GM13977 (cell line): ENCODE measurements at regions not wholly inside any gene's neighbourhood (a gene's known extent, or its start where the extent isn't known, plus 50 kb on each side); places are given as distances from the start of the nearest gene placed in this dataset.

ENCODE experiments used
- DNase-seq: peaks from one replicate; pipeline ENCODE4 v3.0.0; 2012; ENCODE audit warnings: low spot score
- in situ Hi-C: fragments of 300-500 bp; cut with MboI; formaldehyde crosslinking; loops from one replicate; pipeline ENCODE4 v1.12.0; 2022; ENCODE audit warnings: low sequenced_read_pairs, low pct_unique_long_range_greater_than_20kb, mixed read lengths, inconsistent platforms; ENCODE audit not compliant: unreplicated experiment
- TF ChIP-seq, protein P1 (sequence below): IDR thresholded peaks from 2 replicates; pipeline ENCODE4 v1.5.1; 2012; ENCODE audit warnings: mild to moderate bottlenecking, control low read depth; ENCODE audit not compliant: insufficient read depth; ENCODE audit errors: extremely low read depth, missing control alignments

DNA sequence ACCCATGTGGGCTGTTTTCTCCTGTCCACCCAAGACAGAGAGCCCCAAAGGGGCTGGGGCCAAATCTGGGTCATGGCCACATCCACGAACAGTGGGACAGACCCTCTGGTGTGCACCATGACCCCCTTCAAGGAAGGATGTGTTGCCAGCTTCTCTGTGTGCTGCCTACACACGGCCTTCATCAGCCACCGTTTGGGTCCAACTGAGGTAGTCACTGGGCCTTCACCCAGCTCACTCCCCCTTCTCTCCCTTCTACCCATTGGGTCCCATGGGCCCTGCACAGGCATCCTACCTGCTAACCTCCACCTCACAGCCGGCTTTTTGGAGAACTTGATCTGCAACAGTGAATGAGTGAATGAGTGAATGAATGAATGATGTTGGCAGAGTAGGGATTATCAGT lies 1484.9 kb downstream of the BRD1 start:
- TF ChIP-seq, protein P1, sequence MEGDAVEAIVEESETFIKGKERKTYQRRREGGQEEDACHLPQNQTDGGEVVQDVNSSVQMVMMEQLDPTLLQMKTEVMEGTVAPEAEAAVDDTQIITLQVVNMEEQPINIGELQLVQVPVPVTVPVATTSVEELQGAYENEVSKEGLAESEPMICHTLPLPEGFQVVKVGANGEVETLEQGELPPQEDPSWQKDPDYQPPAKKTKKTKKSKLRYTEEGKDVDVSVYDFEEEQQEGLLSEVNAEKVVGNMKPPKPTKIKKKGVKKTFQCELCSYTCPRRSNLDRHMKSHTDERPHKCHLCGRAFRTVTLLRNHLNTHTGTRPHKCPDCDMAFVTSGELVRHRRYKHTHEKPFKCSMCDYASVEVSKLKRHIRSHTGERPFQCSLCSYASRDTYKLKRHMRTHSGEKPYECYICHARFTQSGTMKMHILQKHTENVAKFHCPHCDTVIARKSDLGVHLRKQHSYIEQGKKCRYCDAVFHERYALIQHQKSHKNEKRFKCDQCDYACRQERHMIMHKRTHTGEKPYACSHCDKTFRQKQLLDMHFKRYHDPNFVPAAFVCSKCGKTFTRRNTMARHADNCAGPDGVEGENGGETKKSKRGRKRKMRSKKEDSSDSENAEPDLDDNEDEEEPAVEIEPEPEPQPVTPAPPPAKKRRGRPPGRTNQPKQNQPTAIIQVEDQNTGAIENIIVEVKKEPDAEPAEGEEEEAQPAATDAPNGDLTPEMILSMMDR, result no peak
- in situ Hi-C loops, result no loop called here
- DNase-seq, result no peak

DNA sequence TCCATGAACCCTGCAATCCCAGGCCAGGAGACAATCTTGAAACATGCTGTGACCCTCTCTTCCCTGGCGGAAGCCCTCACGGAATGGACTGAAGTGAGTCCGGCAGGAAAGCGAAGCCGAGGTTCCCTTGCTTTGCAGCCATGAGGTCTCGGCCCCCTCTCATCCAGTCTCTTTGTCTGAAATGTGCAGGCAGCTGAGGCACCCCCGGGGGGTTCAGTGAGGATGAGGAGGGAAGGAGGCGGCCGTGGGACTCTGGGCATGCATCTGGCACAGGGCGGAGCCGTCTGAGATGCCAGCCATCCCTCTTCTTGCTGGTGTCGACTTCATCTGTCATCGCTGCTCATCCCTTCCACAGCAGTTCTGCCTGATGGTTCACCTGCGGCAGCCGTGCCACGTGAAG lies 1485.7 kb downstream of the BRD1 start:
- TF ChIP-seq, protein P1, result no peak
- DNase-seq, result no peak
- in situ Hi-C loops, result no loop called here

DNA sequence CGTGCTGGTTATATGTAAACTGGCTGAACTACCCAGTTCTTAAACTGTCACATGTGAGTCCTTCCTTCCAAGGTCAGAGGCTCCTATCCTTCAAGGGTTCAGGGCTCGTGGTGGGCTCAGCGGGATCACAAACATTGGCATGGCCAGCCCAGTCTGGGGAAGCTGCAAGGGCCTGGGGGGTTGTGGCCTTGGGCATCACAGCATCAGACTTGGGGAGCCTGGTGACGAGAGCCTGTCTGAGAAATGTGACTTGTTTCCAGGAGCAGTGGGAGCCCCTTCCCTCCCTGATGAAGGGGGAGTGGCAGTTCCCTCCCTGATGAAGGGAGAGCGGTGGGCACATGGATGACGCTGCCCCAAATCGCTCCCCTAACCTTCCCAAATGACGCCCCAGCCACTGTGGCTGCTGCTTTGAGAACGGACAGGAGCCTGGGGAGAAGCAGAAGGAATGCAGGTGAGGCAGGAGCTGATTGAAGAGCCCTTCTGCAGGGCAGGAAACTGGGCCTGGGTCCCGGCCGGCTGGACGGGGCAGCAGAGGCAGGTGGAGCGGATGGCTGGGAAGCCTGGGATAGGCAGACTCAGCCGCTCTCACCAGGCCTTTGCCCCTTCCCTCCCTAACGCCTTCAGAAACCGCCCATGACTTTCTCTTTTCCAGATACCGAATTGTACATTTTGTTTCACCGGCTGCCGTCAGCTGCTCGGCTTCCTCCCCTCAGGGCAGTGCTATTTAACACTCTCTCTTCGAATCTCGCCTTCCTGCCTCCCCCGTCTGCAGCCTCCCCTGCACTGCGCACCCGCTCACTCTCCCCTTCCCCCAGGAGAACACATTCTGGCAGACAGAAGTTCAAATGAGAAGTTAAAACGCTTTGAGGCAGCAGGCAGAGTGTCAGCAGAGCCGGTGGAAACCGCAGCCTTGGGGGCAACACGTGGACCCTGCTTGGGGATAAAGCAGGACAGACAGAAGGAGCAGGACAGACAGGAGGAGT lies 1486.7 kb downstream of the BRD1 start:
- no peak for DNase-seq
- in situ Hi-C loops, result no loop called here
- TF ChIP-seq, protein P1, result no peak

DNA sequence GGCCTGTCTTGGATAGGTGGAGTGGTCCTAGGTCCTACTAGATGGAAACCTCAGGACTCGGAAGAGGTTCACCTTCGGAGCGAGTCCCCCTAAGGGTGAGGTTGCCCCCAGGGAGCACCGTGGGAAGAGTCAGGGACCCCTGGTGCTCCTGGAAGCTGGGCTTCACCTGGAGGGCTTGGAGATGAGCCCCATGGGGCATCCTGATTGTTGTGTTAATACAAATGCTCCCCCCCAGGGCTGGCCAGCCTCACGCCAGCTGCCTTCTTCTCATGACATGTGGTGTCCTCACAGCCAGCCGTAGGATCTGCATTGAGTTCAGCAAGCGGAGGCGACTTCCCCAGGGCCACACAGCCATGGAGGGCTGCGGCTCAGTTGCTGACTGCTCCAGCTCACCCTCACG lies 1487.5 kb downstream of the BRD1 start:
- in situ Hi-C loops, result no loop called here
- TF ChIP-seq, protein P1, result no peak
- no peak for DNase-seq

DNA sequence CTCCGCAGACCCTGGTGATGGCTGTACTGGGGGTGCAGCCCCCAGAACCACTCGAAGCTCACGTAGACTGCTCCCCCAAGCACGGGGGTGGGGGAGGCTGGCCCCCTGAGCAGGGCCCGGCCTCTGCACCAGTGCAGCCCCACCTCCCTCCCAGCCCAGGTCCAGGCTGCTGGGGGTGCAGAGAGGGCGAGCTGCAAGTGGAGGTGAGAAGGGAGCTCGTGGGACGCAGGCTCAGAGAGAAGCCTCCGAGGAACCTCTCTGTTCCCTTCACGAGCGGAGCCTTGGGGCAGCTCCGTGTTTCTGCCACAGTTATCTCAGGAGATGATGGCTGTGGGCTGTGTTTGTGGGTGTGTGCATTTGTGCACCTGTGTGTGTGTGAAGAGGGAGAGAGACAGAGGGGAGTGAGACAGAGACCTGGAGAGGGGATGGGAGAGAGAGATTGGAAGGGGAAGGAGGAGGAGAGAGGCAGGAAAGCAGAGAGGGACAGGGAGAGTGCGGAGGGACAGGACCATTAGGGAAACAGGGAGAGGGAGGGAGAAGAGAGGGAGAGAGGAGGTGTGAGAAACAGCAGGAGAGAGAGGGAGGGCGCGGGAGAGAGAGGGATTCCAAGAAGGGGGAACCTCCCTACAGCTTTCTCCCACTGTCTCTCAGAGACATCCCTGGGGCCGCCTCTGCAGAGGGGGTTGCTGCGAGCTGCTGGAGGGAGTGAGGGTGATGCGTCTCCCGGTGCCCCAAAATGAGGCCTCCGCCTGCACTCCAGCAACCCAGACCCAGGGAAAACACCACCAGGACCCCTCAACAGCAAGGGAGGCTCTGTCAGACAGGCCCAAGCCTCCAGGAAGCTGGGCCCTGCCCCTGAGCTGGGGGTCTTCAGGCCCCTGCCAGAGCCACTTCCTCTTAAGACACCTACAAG lies 1488.6 kb downstream of the BRD1 start:
- in situ Hi-C loops, result no loop called here
- TF ChIP-seq, protein P1, result no peak

DNA sequence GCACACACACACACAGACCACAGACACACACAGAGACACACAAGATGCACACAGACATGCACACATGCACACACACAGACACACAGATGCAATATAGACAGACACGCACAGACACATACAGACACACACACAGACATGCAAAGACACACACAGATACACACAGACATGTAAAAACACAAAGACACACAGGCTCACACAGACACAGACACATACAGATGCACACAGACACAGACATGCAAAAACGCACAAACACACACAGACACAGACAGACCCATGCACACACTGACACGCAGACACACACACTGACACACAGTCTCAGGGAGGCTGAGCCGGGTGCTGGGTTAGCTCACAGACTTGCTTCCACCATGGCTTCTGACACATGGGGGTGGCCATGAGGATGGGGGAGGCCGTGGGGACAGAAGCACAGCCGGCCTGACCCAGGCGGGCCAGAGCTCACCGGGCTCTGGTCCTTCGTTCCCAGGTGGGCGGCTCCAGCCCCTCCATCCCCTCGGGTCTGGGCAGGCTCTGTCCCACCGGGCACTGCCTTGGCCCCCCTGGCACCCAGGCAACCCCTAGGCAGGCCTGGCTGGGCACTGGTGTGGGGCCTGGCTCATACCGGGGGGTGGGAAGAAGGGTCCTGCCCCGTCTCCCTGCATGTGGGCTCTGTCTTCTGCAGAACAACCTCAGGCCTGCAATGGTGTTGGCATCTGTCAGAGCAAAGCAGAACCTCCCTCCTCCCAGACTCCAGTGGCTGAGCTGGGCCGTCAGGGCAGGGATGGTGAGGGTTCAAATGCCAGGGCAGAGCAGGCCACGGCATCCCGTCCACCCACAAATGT lies 1489.5 kb downstream of the BRD1 start:
- TF ChIP-seq, protein P1, result no peak
- in situ Hi-C loops, result no loop called here
- DNase-seq, result no peak

More for the DNA sequence above, 1488.6 kb downstream of the BRD1 start:
- DNase-seq, result no peak
